K562 (cell line): ENCODE measurements at regions not wholly inside any gene's neighbourhood (a gene's known extent, or its start where the extent isn't known, plus 50 kb on each side); places are given as distances from the start of the nearest gene placed in this dataset.

Source experiments
- ATAC-seq: fragments of 200-7000 bp; cut with Tn5 transposase; 3 replicates; pipeline ENCODE4 v1.9.1; 2020; ENCODE audit warnings: moderate library complexity
- BruUV-seq: library from RNA; stranded (reverse); fragments of 400-500 nt; replicated peaks from 2 replicates; lab custom pipeline; 2021; lab: Mats Ljungman, UMichigan
- CTCF ChIA-PET: fragments of 300-600 bp; formaldehyde crosslinking; extraction: SDS; loops from one replicate; lab custom pipeline; 2021; ENCODE audit warnings: low intra/inter-chr PET ratio; lab: Yijun Ruan, JAX
- POLR2A ChIA-PET: fragments of 300-600, 350-650 bp; sonication (Branson Sonifier 250); formaldehyde crosslinking; extraction: SDS; loops from one replicate; lab custom pipeline; 2021; ENCODE audit warnings: antibody characterized with exemption, inconsistent platforms; lab: Yijun Ruan, JAX
- DNase-seq, 4 experiments: peaks; one replicate each; pipeline versions ENCODE4 v3.0.0 to v3.0.0-alpha.2; 2011 to 2018; ENCODE audit warnings: low spot score in 3 of 4, mixed read lengths in 3 of 4; ENCODE audit errors: extremely low read depth in 1 of 4
- FAIRE-seq: peaks from 2 replicates; lab custom pipeline; 2011; peaks lifted over from hg19 to GRCh38; lab: Jason Lieb, UNC
- H2AFZ ChIP-seq: 2 replicates; pipeline ENCODE4 v1.6.0; 2011; ENCODE audit warnings: low read depth, low read length, control low read depth, inconsistent platforms
- H3K27ac ChIP-seq: fragments of 200-600 bp; 3 replicates; pipeline ENCODE4 v1.8.0; 2011; ENCODE audit warnings: low read depth, mild to moderate bottlenecking, control low read depth, inconsistent platforms, low read length, moderate library complexity, mixed read lengths; ENCODE audit errors: extremely low read depth
- H3K27me3 ChIP-seq, 2 experiments: fragments of 300-600 bp in 1 of 2; 2 replicates in 1 of 2; 3 replicates in 1 of 2; pipeline versions ENCODE4 v1.6.0 to v1.8.0; 2011; ENCODE audit warnings: inconsistent platforms in 2 of 2, low read length in 2 of 2, mild to moderate bottlenecking in 1 of 2, mixed read lengths in 1 of 2, moderate library complexity in 1 of 2; ENCODE audit not compliant: control insufficient read depth in 2 of 2, insufficient read depth in 2 of 2
- H3K36me3 ChIP-seq: fragments of 300-600 bp; 3 replicates; pipeline ENCODE4 v1.8.0; 2011; ENCODE audit warnings: mild to moderate bottlenecking, low read length, inconsistent platforms; ENCODE audit not compliant: control insufficient read depth, insufficient read depth
- H3K4me1 ChIP-seq, 2 experiments: fragments of 200-600 bp in 1 of 2; replicated peaks in 1 of 2; 2 replicates in 1 of 2; 3 replicates in 1 of 2; pipeline versions ENCODE4 v1.5.1 to v1.8.0; 2011; ENCODE audit warnings: inconsistent platforms in 2 of 2, low read length in 2 of 2, mild to moderate bottlenecking in 1 of 2, mixed read lengths in 1 of 2, moderate library complexity in 1 of 2; ENCODE audit not compliant: control insufficient read depth in 2 of 2, insufficient read depth in 2 of 2
- H3K4me2 ChIP-seq: 2 replicates; pipeline ENCODE4 v1.6.1; 2011; ENCODE audit warnings: low read length, control low read depth, inconsistent platforms, mixed read lengths; ENCODE audit not compliant: insufficient read depth
- H3K4me3 ChIP-seq: fragments of 200-600 bp; sonication (generic), shearing (Covaris generic); 2 replicates; pipeline ENCODE4 v1.5.1; 2016; ENCODE audit warnings: control low read depth, inconsistent platforms
- H3K79me2 ChIP-seq: fragments of 200-600 bp; 3 replicates; pipeline ENCODE4 v1.8.0; 2011; ENCODE audit warnings: low read length, inconsistent platforms; ENCODE audit not compliant: control insufficient read depth, insufficient read depth
- H3K9ac ChIP-seq, 2 experiments: 2 replicates each; pipeline versions ENCODE4 v1.6.0 to v1.6.1; 2011; ENCODE audit warnings: low read depth in 2 of 2, low read length in 2 of 2, control low read depth in 1 of 2, inconsistent platforms in 1 of 2, mild to moderate bottlenecking in 1 of 2, mixed read lengths in 1 of 2; ENCODE audit not compliant: insufficient read depth in 1 of 2
- H3K9me1 ChIP-seq: one replicate; pipeline ENCODE4 v1.6.0; 2011; ENCODE audit warnings: inconsistent platforms, mild to moderate bottlenecking, low read length, moderate library complexity; ENCODE audit not compliant: control insufficient read depth, insufficient read depth
- H3K9me3 ChIP-seq: replicated peaks from 2 replicates; pipeline ENCODE4 v1.5.1; 2011; ENCODE audit warnings: low read depth, low read length, inconsistent platforms; ENCODE audit not compliant: control insufficient read depth, insufficient read depth
- H4K20me1 ChIP-seq: replicated peaks from 2 replicates; pipeline ENCODE4 v1.6.1; 2011; ENCODE audit warnings: low read length, inconsistent platforms, mixed read lengths; ENCODE audit not compliant: control insufficient read depth, insufficient read depth
- CBFB ChIP-seq: sonication (generic); formaldehyde crosslinking; IDR thresholded peaks from 2 replicates; pipeline ENCODE4 v1.4.0; 2020; ENCODE audit warnings: mild to moderate bottlenecking, missing genetic modification reagents
- EGR1 ChIP-seq: fragments of 450-650 bp; conservative IDR thresholded peaks from 2 replicates; pipeline ENCODE4 v1.6.1; 2017; ENCODE audit warnings: mild to moderate bottlenecking
- ELF2 ChIP-seq: fragments of 250-450 bp; sonication (Bioruptor Pico); IDR thresholded peaks from 2 replicates; pipeline ENCODE4 v1.5.0; 2021; ENCODE audit warnings: mild to moderate bottlenecking
- HNRNPL ChIP-seq: fragments of 200-400 bp; formaldehyde crosslinking; IDR thresholded peaks from 2 replicates; pipeline ENCODE4 v1.6.1; 2017; ENCODE audit warnings: low read depth, mild to moderate bottlenecking, low read length
- KLF10 ChIP-seq: fragments of 250-450 bp; sonication (Bioruptor Pico); IDR thresholded peaks from 2 replicates; pipeline ENCODE4 v1.6.1; 2021; ENCODE audit warnings: matching md5 sums
- MEF2A ChIP-seq: IDR thresholded peaks from 2 replicates; pipeline ENCODE4 v1.6.1; 2011; ENCODE audit warnings: low read depth, mild to moderate bottlenecking, low read length, moderate library complexity; ENCODE audit not compliant: control insufficient read depth
- MTA2 ChIP-seq: fragments of 450-650 bp; IDR thresholded peaks from 2 replicates; pipeline ENCODE4 v1.6.1; 2016; ENCODE audit warnings: low read depth
- NCOA6 ChIP-seq: fragments of 450-650 bp; IDR thresholded peaks from 2 replicates; pipeline ENCODE4 v1.6.1; 2017; ENCODE audit warnings: mild to moderate bottlenecking
- NFE2 ChIP-seq: IDR thresholded peaks from 2 replicates; pipeline ENCODE4 v1.6.1; 2014; ENCODE audit warnings: antibody characterized with exemption, low read depth
- NR2F6 ChIP-seq: fragments of 450-650 bp; formaldehyde crosslinking; IDR thresholded peaks from 2 replicates; pipeline ENCODE4 v1.4.0; 2020; ENCODE audit warnings: mild to moderate bottlenecking
- POLR2A ChIP-seq: fragments of 450-650 bp; conservative IDR thresholded peaks from 2 replicates; pipeline ENCODE4 v1.6.1; 2016
- RFX1 ChIP-seq: fragments of 450-650 bp; IDR thresholded peaks from 2 replicates; pipeline ENCODE4 v1.6.1; 2016; ENCODE audit warnings: mild to moderate bottlenecking, moderate library complexity
- WGBS: fragments of 100-300 bp; shearing (Covaris generic); methylation state at CpG from one replicate; pipeline ENCODE4 v1.1.6; 2016; ENCODE audit warnings: low coverage, mixed read lengths; ENCODE audit not compliant: insufficient coverage; ENCODE audit errors: missing lambda C conversion rate; 5-methylcytosine and 5-hydroxymethylcytosine counted together
- in situ Hi-C: fragments of 300-500 bp; cut with MboI; formaldehyde crosslinking; loops from 4 replicates; pipeline ENCODE4 v1.15.0; 2018; ENCODE audit warnings: inconsistent platforms, mixed read lengths
- intact Hi-C: fragments of 100-400 bp; cut with micrococcal nuclease; formaldehyde crosslinking; loops from 2 replicates; pipeline ENCODE4 v1.14.2; 2022
- TF ChIP-seq, protein P1 (sequence below): fragments of 250-450 bp; sonication (Bioruptor Pico); IDR thresholded peaks from 2 replicates; pipeline ENCODE4 v1.8.0; 2022; ENCODE audit warnings: inconsistent platforms

DNA sequence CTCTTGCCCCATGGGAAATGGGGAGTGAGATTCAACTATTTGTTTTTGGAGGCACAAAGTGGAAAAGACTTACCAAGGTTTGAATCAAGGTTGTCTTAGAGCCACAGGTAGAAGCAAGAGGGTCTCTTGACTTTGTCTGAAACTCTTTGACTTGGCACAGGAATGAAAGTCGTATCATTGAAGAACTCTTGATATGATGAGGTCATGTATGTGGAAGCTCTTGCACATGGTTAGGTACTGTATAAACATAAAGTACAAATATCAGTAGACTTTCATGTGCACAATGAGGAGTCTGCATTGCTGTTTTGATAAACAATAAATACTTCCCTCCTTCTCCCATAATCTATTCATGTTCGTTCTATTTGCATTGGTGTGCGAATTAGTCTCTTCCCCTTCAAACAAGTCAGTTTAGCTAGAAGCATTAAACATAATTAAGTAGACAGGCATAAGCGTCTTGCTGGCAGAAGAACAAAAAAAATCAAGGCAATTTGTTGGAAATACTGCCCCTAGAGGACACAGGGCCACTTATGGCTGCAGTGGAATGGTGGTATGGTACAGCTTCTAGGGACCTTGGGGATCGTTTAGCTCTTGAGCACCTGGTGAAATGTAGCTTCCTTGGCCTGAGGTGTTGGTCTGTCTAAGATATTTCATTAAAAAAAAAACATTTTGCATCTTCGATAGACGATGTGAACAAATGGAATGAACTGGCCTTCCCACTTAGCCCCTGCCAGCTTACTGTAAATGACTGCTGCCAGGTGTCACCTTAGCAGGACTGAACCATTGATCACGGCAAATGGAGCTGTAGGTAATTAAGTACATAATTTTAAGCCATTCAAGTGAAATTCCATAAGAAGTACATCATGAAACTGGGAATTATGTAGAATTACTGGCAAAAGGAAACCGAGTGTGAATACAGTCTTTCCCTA lies 218.0 kb upstream of the GALNT2 start (continued):
- TF ChIP-seq MEF2A, result no peak

DNA sequence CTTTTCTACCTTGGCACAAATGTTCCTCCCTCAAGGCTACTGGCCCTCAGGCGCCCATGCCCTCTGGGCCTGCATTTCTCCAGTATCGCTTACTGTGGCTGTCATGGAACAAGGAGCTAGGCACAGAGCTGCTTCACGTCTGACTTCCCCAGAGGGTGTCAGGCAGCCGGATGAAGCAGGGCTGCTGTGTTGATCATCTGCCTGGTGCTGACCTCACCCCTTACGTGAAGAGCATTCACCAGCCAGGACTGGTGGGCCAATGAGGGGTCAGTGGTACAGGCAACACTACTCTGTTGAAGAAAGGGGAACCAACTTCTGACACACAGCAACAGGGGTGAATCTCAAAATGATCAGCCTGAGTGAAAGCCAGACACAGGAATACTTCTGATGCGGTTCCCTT lies 215.5 kb upstream of the GALNT2 start:
- in situ Hi-C loops, result no loop called here
- no peak for DNase-seq
- no peaks in the 10 kb centered on the region for H3K9me1 ChIP-seq
- no peak for FAIRE-seq
- H3K27ac ChIP-seq, result no peak overlapping the region
- no peaks in the 10 kb centered on the region for H3K79me2 ChIP-seq
- no peak overlapping the region for H2AFZ ChIP-seq
- no peaks in the 10 kb centered on the region for H3K9me3 ChIP-seq
- POLR2A ChIA-PET, result interaction anchor here (0.6 to 1.1 kb wide), 3 partner anchors 9 to 352 kb away, joined by 3 to 7 read pairs (median 3); no protein-coding TSS in a partner anchor
- WGBS, result 0% methylated on average over 6 of the region's 6 CpGs
- CTCF ChIA-PET, result no interaction called here
- H3K4me1 ChIP-seq, result no peaks in the 10 kb centered on the region
- no TSS peak for BruUV-seq
- no peak for ATAC-seq
- peaks cover 5 to 47% of the 10 kb centered on the region in 2 experiments; a peak in 4 of 5 replicates for H3K27me3 ChIP-seq
- no peak overlapping the region for H3K4me2 ChIP-seq
- no peak overlapping the region for H3K4me3 ChIP-seq
- no peaks in the 10 kb centered on the region for H3K36me3 ChIP-seq
- intact Hi-C loops, result no loop called here
- peaks cover 2% of the 10 kb centered on the region; the same call in 1 of the 2 replicates for H4K20me1 ChIP-seq
- no peak overlapping the region for H3K9ac ChIP-seq
- TF ChIP-seq KLF10 (CRISPR knock-in tag) (no peak), ELF2 (CRISPR knock-in tag) (no peak), NR2F6 (CRISPR knock-in tag) (no peak), RFX1 (no peak), POLR2A (no peak), NFE2 (no peak), EGR1 (no peak), CBFB (CRISPR knock-in tag) (no peak), MTA2 (no peak), HNRNPL (no peak), NCOA6 (no peak)
- TF ChIP-seq, protein P1, sequence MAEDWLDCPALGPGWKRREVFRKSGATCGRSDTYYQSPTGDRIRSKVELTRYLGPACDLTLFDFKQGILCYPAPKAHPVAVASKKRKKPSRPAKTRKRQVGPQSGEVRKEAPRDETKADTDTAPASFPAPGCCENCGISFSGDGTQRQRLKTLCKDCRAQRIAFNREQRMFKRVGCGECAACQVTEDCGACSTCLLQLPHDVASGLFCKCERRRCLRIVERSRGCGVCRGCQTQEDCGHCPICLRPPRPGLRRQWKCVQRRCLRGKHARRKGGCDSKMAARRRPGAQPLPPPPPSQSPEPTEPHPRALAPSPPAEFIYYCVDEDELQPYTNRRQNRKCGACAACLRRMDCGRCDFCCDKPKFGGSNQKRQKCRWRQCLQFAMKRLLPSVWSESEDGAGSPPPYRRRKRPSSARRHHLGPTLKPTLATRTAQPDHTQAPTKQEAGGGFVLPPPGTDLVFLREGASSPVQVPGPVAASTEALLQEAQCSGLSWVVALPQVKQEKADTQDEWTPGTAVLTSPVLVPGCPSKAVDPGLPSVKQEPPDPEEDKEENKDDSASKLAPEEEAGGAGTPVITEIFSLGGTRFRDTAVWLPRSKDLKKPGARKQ (CRISPR knock-in tag), result no peak
